ENCODE measurements at regions not wholly inside any gene's neighbourhood (a gene's known extent, or its start where the extent isn't known, plus 50 kb on each side); places are given as distances from the start of the nearest gene placed in this dataset.

- no peak overlapping the region for H3K27ac ChIP-seq (ENCODE audit: low read depth in 1 of 2, low read length in 2 of 2)
- Mint-ChIP-seq H3K27ac (no peak overlapping the region), H3K36me3 (ENCODE audit: low read depth) (no peaks in the 10 kb centered on the region), H3K4me1 (ENCODE audit: low read depth) (no peaks in the 10 kb centered on the region), H3K4me3 (no peak overlapping the region), H3K27me3 (peaks cover 3% of the 10 kb centered on the region), H3K9me3 (no peaks in the 10 kb centered on the region)
- no peaks in the 10 kb centered on the region for H3K36me3 ChIP-seq (ENCODE audit: insufficient read depth, low read length)
- H3K4me3 ChIP-seq (ENCODE audit: low read length) = no peak overlapping the region
- no peaks in the 10 kb centered on the region for H3K9me3 ChIP-seq (ENCODE audit: control insufficient read depth in 1 of 2, insufficient read depth in 1 of 2, low read length in 2 of 2)
- ChIA-PET POLR2A (no interaction called here), CTCF (no interaction called here)
- intact Hi-C loops (cut with DNase I, micrococcal nuclease) = no loop called here
- H3K4me1 ChIP-seq (ENCODE audit: insufficient read depth, low read length) = no peaks in the 10 kb centered on the region
- H3K27me3 ChIP-seq (ENCODE audit: control insufficient read depth in 1 of 2, insufficient read depth in 2 of 2, low read length in 2 of 2) = no peaks in the 10 kb centered on the region
- no peak for TF ChIP-seq CTCF (IDR thresholded peaks at IDR 0.05)
- ATAC-seq (ENCODE audit: poor library complexity) (no peak), DNase-seq (no peak)
Observed at GRCh38 chr4:35884714-35885480, 359.4 kb downstream of the ARAP2 start.

GRCh38 chr4:35897808-35898207, 346.5 kb downstream of the ARAP2 start:
- H3K36me3 ChIP-seq (ENCODE audit: insufficient read depth, low read length) = no peaks in the 10 kb centered on the region
- Mint-ChIP-seq H3K36me3 (ENCODE audit: low read depth) (no peaks in the 10 kb centered on the region), H3K27ac (no peak overlapping the region), H3K9me3 (no peaks in the 10 kb centered on the region), H3K27me3 (peaks cover 16% of the 10 kb centered on the region), H3K4me1 (ENCODE audit: low read depth) (no peaks in the 10 kb centered on the region), H3K4me3 (no peak overlapping the region)
- ATAC-seq (ENCODE audit: poor library complexity) (no peak), DNase-seq (no peak)
- TF ChIP-seq CTCF (IDR thresholded peaks at IDR 0.05) = no peak
- POLR2A ChIA-PET = no interaction called here
- no peaks in the 10 kb centered on the region for H3K4me1 ChIP-seq (ENCODE audit: insufficient read depth, low read length)
- no peak overlapping the region for H3K4me3 ChIP-seq (ENCODE audit: low read length)
- CTCF ChIA-PET = no interaction called here
- peaks cover 0 to 2% of the 10 kb centered on the region in 2 experiments for H3K27me3 ChIP-seq (ENCODE audit: control insufficient read depth in 1 of 2, insufficient read depth in 2 of 2, low read length in 2 of 2)
- no peaks in the 10 kb centered on the region for H3K9me3 ChIP-seq (ENCODE audit: control insufficient read depth in 1 of 2, insufficient read depth in 1 of 2, low read length in 2 of 2)
- intact Hi-C loops (cut with DNase I, micrococcal nuclease) = no loop called here
- no peak overlapping the region for H3K27ac ChIP-seq (ENCODE audit: low read depth in 1 of 2, low read length in 2 of 2)

- Histone ChIP-seq H3K4me3 (ENCODE audit: low read length) (no peak overlapping the region), H3K27ac (ENCODE audit: low read depth in 1 of 2, low read length in 2 of 2) (no peak overlapping the region), H3K4me1 (ENCODE audit: insufficient read depth, low read length) (no peaks in the 10 kb centered on the region), H3K9me3 (ENCODE audit: control insufficient read depth in 1 of 2, insufficient read depth in 1 of 2, low read length in 2 of 2) (no peaks in the 10 kb centered on the region), H3K36me3 (ENCODE audit: insufficient read depth, low read length) (no peaks in the 10 kb centered on the region), H3K27me3 (ENCODE audit: control insufficient read depth in 1 of 2, insufficient read depth in 2 of 2, low read length in 2 of 2) (peaks cover 0 to 7% of the 10 kb centered on the region in 2 experiments)
- H3K4me3 Mint-ChIP-seq = no peak overlapping the region
- ATAC-seq (ENCODE audit: poor library complexity) (no peak), DNase-seq (no peak)
- peaks cover 12% of the 10 kb centered on the region for H3K27me3 Mint-ChIP-seq
- no peaks in the 10 kb centered on the region for H3K4me1 Mint-ChIP-seq (ENCODE audit: low read depth)
- POLR2A ChIA-PET = no interaction called here
- no peaks in the 10 kb centered on the region for H3K9me3 Mint-ChIP-seq
- no peak for TF ChIP-seq CTCF (IDR thresholded peaks at IDR 0.05)
- intact Hi-C loops (cut with DNase I, micrococcal nuclease) = no loop called here
- CTCF ChIA-PET = no interaction called here
- H3K36me3 Mint-ChIP-seq (ENCODE audit: low read depth) = no peaks in the 10 kb centered on the region
- no peak overlapping the region for H3K27ac Mint-ChIP-seq
Observed at GRCh38 chr4:35900286-35901243, 343.7 kb downstream of the ARAP2 start.
